ENCODE measurements at regions not wholly inside any gene's neighbourhood (a gene's known extent, or its start where the extent isn't known, plus 50 kb on each side); places are given as distances from the start of the nearest gene placed in this dataset.

GRCh38 chr1:14520514-14521163 lies 77.8 kb upstream of the KAZN start:
- Histone ChIP-seq H2AFZ (no peak overlapping the region), H3K36me3 (replicated peaks; ENCODE audit: insufficient read depth, low read depth) (no peaks in the 10 kb centered on the region), H3K4me3 (no peak overlapping the region), H3K9me2 (replicated peaks; ENCODE audit: insufficient read depth) (no peaks in the 10 kb centered on the region), H3K79me2 (no peaks in the 10 kb centered on the region), H3K27me3 (no peaks in the 10 kb centered on the region), H3K4me2 (no peak overlapping the region), H3K4me1 (ENCODE audit: insufficient read depth) (no peaks in the 10 kb centered on the region), H3K9me3 (ENCODE audit: low read depth) (no peaks in the 10 kb centered on the region), H4K20me1 (ENCODE audit: insufficient read depth, poor library complexity, severe bottlenecking) (no peaks in the 10 kb centered on the region), H3K27ac (no peak overlapping the region)
- 86% methylated on average over 4 of the region's 4 CpGs for WGBS (ENCODE audit: low lambda C conversion rate, missing lambda C conversion rate)
- no peak for DNase-seq (ENCODE audit: low spot score)
- TF ChIP-seq EZH2phosphoT487 (IDR thresholded peaks at IDR 0.05; ENCODE audit: low read depth, severe bottlenecking, unreplicated experiment) (no peak), CTCF (IDR thresholded peaks at IDR 0.05; ENCODE audit: poor library complexity) (no peak), EZH2 (IDR thresholded peaks at IDR 0.05; ENCODE audit: borderline replicate concordance) (no peak)

GRCh38 chr1:14521622-14522021 lies 76.9 kb upstream of the KAZN start:
- no peaks in the 10 kb centered on the region for H3K9me3 ChIP-seq (ENCODE audit: low read depth)
- no peak overlapping the region for H3K4me2 ChIP-seq
- H3K4me3 ChIP-seq = no peak overlapping the region
- no peaks in the 10 kb centered on the region for H3K79me2 ChIP-seq
- no peaks in the 10 kb centered on the region for H3K36me3 ChIP-seq (replicated peaks; ENCODE audit: insufficient read depth, low read depth)
- H3K27me3 ChIP-seq = no peaks in the 10 kb centered on the region
- H3K27ac ChIP-seq = no peak overlapping the region
- H2AFZ ChIP-seq = no peak overlapping the region
- TF ChIP-seq EZH2phosphoT487 (IDR thresholded peaks at IDR 0.05; ENCODE audit: low read depth, severe bottlenecking, unreplicated experiment) = no peak
- TF ChIP-seq CTCF (IDR thresholded peaks at IDR 0.05; ENCODE audit: poor library complexity) = no peak
- TF ChIP-seq EZH2 (IDR thresholded peaks at IDR 0.05; ENCODE audit: borderline replicate concordance) = no peak
- H4K20me1 ChIP-seq (ENCODE audit: insufficient read depth, poor library complexity, severe bottlenecking) = no peaks in the 10 kb centered on the region
- H3K9me2 ChIP-seq (replicated peaks; ENCODE audit: insufficient read depth) = no peaks in the 10 kb centered on the region
- no peaks in the 10 kb centered on the region for H3K4me1 ChIP-seq (ENCODE audit: insufficient read depth)
- 76% methylated on average over 6 of the region's 6 CpGs for WGBS (ENCODE audit: low lambda C conversion rate, missing lambda C conversion rate)
- no peak for DNase-seq (ENCODE audit: low spot score)

GRCh38 chr1:14522077-14522925 lies 76.2 kb upstream of the KAZN start:
- Histone ChIP-seq H3K79me2 (no peaks in the 10 kb centered on the region), H3K27ac (no peak overlapping the region), H3K36me3 (replicated peaks; ENCODE audit: insufficient read depth, low read depth) (no peaks in the 10 kb centered on the region), H3K4me1 (ENCODE audit: insufficient read depth) (no peaks in the 10 kb centered on the region), H2AFZ (no peak overlapping the region), H3K9me2 (replicated peaks; ENCODE audit: insufficient read depth) (no peaks in the 10 kb centered on the region), H3K27me3 (no peaks in the 10 kb centered on the region), H3K4me3 (no peak overlapping the region), H3K4me2 (no peak overlapping the region), H3K9me3 (ENCODE audit: low read depth) (no peaks in the 10 kb centered on the region), H4K20me1 (ENCODE audit: insufficient read depth, poor library complexity, severe bottlenecking) (no peaks in the 10 kb centered on the region)
- no peak for DNase-seq (ENCODE audit: low spot score)
- WGBS (ENCODE audit: low lambda C conversion rate, missing lambda C conversion rate) = 77% methylated on average over 9 of the region's 9 CpGs
- no peak for TF ChIP-seq CTCF (IDR thresholded peaks at IDR 0.05; ENCODE audit: poor library complexity)
- no peak for TF ChIP-seq EZH2 (IDR thresholded peaks at IDR 0.05; ENCODE audit: borderline replicate concordance)
- no peak for TF ChIP-seq EZH2phosphoT487 (IDR thresholded peaks at IDR 0.05; ENCODE audit: low read depth, severe bottlenecking, unreplicated experiment)

All from hepatocyte (in vitro differentiated cells).